ENCODE measurements at regions not wholly inside any gene's neighbourhood (a gene's known extent, or its start where the extent isn't known, plus 50 kb on each side); places are given as distances from the start of the nearest gene placed in this dataset.
"Not testable (repeated sequence)": the region's sequence is repeated elsewhere in the genome, so short reads cannot be mapped to it uniquely, and the experiment has no call there.

GRCh38 chr2:43074592-43075053 lies 151.8 kb downstream of the ZFP36L2 start:
- in situ Hi-C loops (cut with MboI; ENCODE audit: low sequenced_read_pairs) = no loop called here

- in situ Hi-C loops (cut with MboI; ENCODE audit: low sequenced_read_pairs) = no loop called here
Observed at GRCh38 chr2:43074052-43074451, 152.4 kb downstream of the ZFP36L2 start.

GRCh38 chr2:43073401-43073825 lies 153.0 kb downstream of the ZFP36L2 start:
- in situ Hi-C loops (cut with MboI; ENCODE audit: low sequenced_read_pairs) = no loop called here

- in situ Hi-C loops (cut with MboI; ENCODE audit: low sequenced_read_pairs) = no loop called here
Observed at GRCh38 chr2:43071599-43072550, 154.5 kb downstream of the ZFP36L2 start.

GRCh38 chr2:43070676-43071502 lies 155.5 kb downstream of the ZFP36L2 start:
- in situ Hi-C loops (cut with MboI; ENCODE audit: low sequenced_read_pairs) = no loop called here

- in situ Hi-C loops (cut with MboI; ENCODE audit: low sequenced_read_pairs) = no loop called here
Observed at GRCh38 chr2:43070030-43070429, 156.4 kb downstream of the ZFP36L2 start.

GRCh38 chr2:43068631-43069517 lies 157.5 kb downstream of the ZFP36L2 start:
- in situ Hi-C loops (cut with MboI; ENCODE audit: low sequenced_read_pairs) = no loop called here

- in situ Hi-C loops (cut with MboI; ENCODE audit: low sequenced_read_pairs) = no loop called here
Observed at GRCh38 chr2:43068041-43068533, 158.3 kb downstream of the ZFP36L2 start.

GRCh38 chr2:43067254-43068040 lies 159.0 kb downstream of the ZFP36L2 start:
- in situ Hi-C loops (cut with MboI; ENCODE audit: low sequenced_read_pairs) = no loop called here

GRCh38 chr2:43066541-43067253 lies 159.7 kb downstream of the ZFP36L2 start:
- in situ Hi-C loops (cut with MboI; ENCODE audit: low sequenced_read_pairs) = not testable (repeated sequence)

GRCh38 chr2:43065871-43066270 lies 160.5 kb downstream of the ZFP36L2 start:
- in situ Hi-C loops (cut with MboI; ENCODE audit: low sequenced_read_pairs) = no loop called here

GRCh38 chr2:43065036-43065435 lies 161.4 kb downstream of the ZFP36L2 start:
- in situ Hi-C loops (cut with MboI; ENCODE audit: low sequenced_read_pairs) = no loop called here

- in situ Hi-C loops (cut with MboI; ENCODE audit: low sequenced_read_pairs) = not testable (repeated sequence)
Observed at GRCh38 chr2:43063096-43063495, 163.3 kb downstream of the ZFP36L2 start.

- in situ Hi-C loops (cut with MboI; ENCODE audit: low sequenced_read_pairs) = no loop called here
Observed at GRCh38 chr2:43062058-43062457, 164.3 kb downstream of the ZFP36L2 start.

GRCh38 chr2:43060390-43061016 lies 165.9 kb downstream of the ZFP36L2 start:
- in situ Hi-C loops (cut with MboI; ENCODE audit: low sequenced_read_pairs) = no loop called here

GRCh38 chr2:43059183-43059897 lies 167.1 kb downstream of the ZFP36L2 start:
- in situ Hi-C loops (cut with MboI; ENCODE audit: low sequenced_read_pairs) = no loop called here

GRCh38 chr2:43058726-43059110 lies 167.7 kb downstream of the ZFP36L2 start:
- in situ Hi-C loops (cut with MboI; ENCODE audit: low sequenced_read_pairs) = no loop called here
